ENCODE measurements at regions not wholly inside any gene's neighbourhood (a gene's known extent, or its start where the extent isn't known, plus 50 kb on each side); places are given as distances from the start of the nearest gene placed in this dataset.
"Not testable (repeated sequence)": the region's sequence is repeated elsewhere in the genome, so short reads cannot be mapped to it uniquely, and the experiment has no call there.

- DNase-seq: no peak
These were observed 841.5 kb downstream of the DTWD2 start for GRCh38 chr5:118146824-118147223.

DNA sequence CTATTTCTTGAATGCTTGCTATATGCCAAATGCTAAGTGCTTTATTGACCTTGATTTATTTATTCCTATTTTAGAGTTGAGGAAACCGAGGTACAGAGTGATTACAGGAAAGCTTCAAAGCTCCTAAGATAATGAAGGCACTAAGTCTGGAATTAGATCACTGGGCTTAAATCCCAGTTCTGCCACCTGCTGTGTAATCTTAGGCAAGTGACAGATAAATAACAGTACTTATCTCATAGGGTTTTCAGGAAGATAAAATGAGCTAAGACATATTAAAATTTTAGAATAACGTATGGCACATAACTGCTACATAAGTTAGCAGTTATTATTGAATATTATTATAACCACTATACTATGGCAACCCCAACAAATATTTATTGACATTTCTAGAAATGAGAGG lies 843.8 kb downstream of the DTWD2 start:
- no peak for DNase-seq

- DNase-seq: no peak
These were observed 849.0 kb downstream of the DTWD2 start for GRCh38 chr5:118139361-118139760.

GRCh38 chr5:118126159-118126558 lies 862.2 kb downstream of the DTWD2 start:
- DNase-seq: no peak

- no peak for DNase-seq
These were observed 862.7 kb downstream of the DTWD2 start for GRCh38 chr5:118125687-118126086.

DNA sequence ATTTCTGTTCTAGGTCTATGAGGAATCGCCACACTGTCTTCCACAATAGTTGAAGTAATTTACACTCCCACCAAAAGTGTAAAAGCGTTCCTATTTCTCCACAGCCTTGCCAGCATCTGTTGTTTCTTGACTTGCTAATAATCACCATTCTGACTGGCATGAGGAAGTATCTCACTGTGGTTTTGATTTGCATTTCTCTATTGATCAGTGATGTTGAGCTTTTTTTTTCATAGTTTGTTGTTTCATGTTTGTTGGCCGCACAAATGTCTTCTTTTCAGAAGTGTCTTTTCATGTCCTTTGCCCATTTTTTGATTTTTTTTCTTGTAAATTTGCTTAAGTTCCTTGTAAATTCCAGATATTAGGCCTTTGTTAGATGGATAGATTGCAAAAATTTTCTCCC lies 867.1 kb downstream of the DTWD2 start:
- DNase-seq: no peak

- DNase-seq: no peak
These were observed 872.6 kb downstream of the DTWD2 start for GRCh38 chr5:118115791-118116190.

GRCh38 chr5:118111956-118112355 lies 876.4 kb downstream of the DTWD2 start:
- no peak for DNase-seq

DNA sequence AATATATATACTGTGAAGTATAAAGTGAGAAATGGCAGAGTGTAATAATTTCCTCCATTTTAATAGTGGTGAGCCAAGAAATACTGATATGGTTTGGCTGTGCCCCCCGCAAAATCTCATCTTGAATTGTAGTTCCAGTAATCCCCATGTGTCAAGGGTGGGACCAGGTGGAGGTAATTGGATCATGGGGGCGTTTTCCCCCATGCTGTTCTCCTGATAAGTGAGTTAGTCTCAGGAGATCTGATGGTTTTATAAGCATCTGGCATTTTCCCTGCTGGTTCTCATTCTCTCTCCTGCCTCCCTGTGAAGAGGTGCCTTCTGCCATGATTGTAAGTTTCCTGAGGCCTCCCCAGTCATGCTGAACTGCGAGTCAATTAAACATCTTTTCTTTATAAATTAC lies 881.1 kb downstream of the DTWD2 start:
- DNase-seq: not testable (repeated sequence)

- DNase-seq: no peak
These were observed 889.6 kb downstream of the DTWD2 start for GRCh38 chr5:118098716-118099115.

GRCh38 chr5:118095115-118095514 lies 893.2 kb downstream of the DTWD2 start:
- DNase-seq: no peak

- DNase-seq: no peak
These were observed 899.9 kb downstream of the DTWD2 start for GRCh38 chr5:118088448-118088847.

DNA sequence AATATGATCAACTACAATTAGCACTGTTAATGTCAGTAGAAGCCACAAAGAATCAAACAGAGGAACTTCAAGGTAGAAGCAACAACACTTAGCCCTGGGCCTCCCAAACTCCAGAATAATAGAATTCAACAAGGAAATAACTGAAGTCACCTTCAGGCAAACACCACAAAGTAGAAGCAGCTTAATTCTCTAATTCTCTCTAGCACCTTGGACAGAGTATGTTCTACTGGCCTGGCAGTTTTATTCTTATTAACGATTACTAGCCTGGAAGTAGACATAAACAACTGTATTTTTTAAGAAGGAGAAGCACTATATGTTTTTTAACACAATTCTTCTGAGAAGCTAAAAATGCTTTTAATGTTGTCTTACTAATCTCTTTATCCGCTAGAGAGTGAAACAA lies 911.9 kb downstream of the DTWD2 start:
- DNase-seq: no peak

GRCh38 chr5:118070041-118070440 lies 918.3 kb downstream of the DTWD2 start:
- no peak for DNase-seq

- DNase-seq: no peak
These were observed 918.9 kb downstream of the DTWD2 start for GRCh38 chr5:118069452-118069851.

GRCh38 chr5:118068886-118069285 lies 919.5 kb downstream of the DTWD2 start:
- no peak for DNase-seq

DNA sequence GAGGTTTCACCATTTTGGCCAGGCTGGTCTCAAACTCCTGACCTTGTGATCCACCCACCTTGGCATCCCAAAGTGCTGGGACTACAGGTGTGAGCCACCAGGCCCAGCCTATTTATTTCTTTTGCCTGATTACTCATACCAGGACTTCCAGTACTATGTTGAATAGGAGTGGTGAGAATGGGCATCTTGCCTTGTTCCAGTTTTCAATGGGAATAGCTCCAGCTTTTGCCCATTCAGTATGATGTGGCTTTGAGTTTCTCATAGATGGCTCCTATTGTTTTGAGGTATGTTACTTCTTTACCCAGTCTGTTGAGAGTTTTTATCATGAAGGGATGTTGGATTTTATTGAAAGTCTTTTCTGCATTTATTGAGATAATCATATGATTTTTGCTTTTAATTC lies 924.5 kb downstream of the DTWD2 start:
- DNase-seq: not testable (repeated sequence)

DNA sequence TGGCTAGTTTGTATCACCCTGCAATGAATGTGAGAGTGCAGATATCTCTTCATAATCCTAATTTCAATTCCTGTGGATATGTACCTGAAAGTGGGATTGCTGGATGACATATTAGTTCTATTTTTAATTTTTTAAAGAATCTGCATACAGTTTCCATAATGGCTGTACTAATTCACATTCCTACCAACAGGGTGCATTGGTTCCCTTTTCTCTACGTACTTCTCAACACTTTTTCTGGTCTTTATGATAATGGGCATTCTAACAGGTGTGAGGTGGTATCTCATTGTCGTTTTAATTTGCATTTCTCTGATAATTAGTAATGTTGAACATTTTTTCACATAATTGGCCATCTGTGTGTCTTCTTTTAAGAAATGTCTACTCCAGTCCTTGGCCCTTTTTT lies 927.5 kb downstream of the DTWD2 start:
- DNase-seq: no peak

- DNase-seq: no peak
These were observed 935.8 kb downstream of the DTWD2 start for GRCh38 chr5:118052503-118052902.

- DNase-seq: no peak
These were observed 944.2 kb downstream of the DTWD2 start for GRCh38 chr5:118044169-118044568.

GRCh38 chr5:118043531-118043930 lies 944.8 kb downstream of the DTWD2 start:
- no peak for DNase-seq

DNA sequence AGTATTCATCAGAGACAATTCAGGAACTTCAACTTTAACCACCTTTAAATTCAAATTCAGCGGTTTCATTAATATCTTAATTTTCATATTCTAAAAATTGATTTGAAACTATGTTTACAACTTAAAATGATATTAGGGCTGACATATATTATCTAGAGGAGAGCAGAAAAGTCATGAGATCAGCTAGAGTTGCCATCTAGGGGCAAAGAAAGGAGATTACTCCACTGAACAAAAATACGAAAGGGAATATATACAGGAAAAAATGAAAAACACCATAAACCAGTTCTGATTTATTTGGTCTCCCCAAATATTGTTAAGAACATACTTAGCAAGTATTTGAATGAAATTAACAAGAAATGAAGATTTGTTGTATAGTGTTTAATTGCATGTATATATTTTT lies 946.3 kb downstream of the DTWD2 start:
- no peak for DNase-seq

DNA sequence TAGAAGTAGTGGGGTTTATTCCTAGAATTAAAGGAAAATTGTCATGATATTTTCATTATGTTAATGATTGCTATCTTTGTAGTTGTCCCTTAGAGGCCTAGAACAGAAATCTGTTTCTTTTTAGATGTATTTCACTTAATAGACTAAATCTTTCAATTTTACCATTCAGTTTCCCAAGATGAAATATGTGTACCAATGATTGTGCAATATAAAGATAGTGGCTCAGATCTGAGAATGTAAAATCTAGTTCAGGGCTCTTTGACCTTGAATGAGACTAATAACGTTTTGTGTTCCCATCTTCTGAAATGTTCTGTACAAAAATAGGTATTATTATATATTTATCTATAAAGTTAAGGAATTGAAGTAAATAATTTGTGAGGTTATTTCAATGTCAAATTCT lies 947.9 kb downstream of the DTWD2 start:
- DNase-seq: no peak

GRCh38 chr5:118033686-118034338 lies 954.5 kb downstream of the DTWD2 start:
- DNase-seq: no peak

DNA sequence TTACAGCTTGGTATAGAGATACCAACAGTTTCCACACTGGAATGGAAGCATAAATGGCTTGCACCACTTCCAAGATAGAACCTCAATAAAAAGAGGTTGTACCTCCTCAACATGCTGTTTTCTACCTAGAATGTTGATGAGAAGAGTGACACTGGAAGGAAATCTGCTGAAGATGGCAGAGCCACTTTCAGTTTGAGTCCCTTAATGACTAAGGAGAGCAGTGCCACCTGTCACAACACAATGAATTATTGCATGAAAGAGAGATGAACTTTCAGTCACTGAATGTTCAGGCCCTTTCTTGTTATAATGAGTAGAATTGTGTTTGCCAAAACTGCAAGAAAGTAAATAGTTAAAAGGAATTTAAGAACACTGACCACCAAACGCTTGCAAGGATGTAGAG lies 958.5 kb downstream of the DTWD2 start:
- no peak for DNase-seq

DNA sequence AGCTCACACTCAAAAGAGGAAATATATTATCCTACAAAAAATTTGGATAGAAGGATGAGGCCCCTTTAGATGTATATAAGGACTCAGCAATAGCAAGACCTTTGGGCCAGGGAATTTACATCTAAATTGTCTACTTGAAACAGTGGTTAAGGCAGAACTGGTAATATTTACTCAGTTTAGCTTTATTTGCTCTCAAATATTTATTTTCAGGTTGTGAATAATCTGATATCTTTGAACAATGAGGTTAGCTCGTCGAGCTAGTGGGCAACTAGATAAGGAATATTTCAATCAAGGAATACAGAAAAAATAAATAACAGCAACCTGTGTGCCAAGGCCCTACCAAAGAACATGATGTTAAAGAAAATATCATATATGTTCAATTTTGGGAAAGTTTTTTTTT lies 966.3 kb downstream of the DTWD2 start:
- DNase-seq: no peak

Data from NCI-H2171 (cell line).